CD4-positive, alpha-beta T cell treated with Interleukin-12 subunit alpha and Interleukin-12 subunit beta, for 1 hour (primary cell): ENCODE measurements at regions not wholly inside any gene's neighbourhood (a gene's known extent, or its start where the extent isn't known, plus 50 kb on each side); places are given as distances from the start of the nearest gene placed in this dataset.

ENCODE experiments used
- DNase-seq: peaks from one replicate; pipeline ENCODE4 v3.0.0-alpha.2; 2020

GRCh38 chr3:162764051-162764807 is 1267.6 kb downstream of the OTOL1 start:
- DNase-seq: no peak

GRCh38 chr3:162764808-162765071 is 1268.1 kb downstream of the OTOL1 start:
- DNase-seq: no peak

- no peak for DNase-seq
Measured at GRCh38 chr3:162765524-162765923, 1268.9 kb downstream of the OTOL1 start.

GRCh38 chr3:162769564-162769963 is 1273.0 kb downstream of the OTOL1 start:
- no peak for DNase-seq

- no peak for DNase-seq
Measured at GRCh38 chr3:162770551-162770950, 1273.9 kb downstream of the OTOL1 start.

GRCh38 chr3:162774613-162775100 is 1278.0 kb downstream of the OTOL1 start:
- no peak for DNase-seq

GRCh38 chr3:162776148-162776547 is 1279.5 kb downstream of the OTOL1 start:
- no peak for DNase-seq

- DNase-seq: no peak
Measured at GRCh38 chr3:162777118-162777517, 1280.5 kb downstream of the OTOL1 start.

- DNase-seq: no peak
Measured at GRCh38 chr3:162780313-162780712, 1283.7 kb downstream of the OTOL1 start.

- no peak for DNase-seq
Measured at GRCh38 chr3:162799910-162800309, 1303.3 kb downstream of the OTOL1 start.

GRCh38 chr3:162802228-162802965 is 1305.8 kb downstream of the OTOL1 start:
- DNase-seq: no peak

GRCh38 chr3:162810776-162811175 is 1314.2 kb downstream of the OTOL1 start:
- DNase-seq: no peak

- DNase-seq: no peak
Measured at GRCh38 chr3:162842549-162843216, 1346.1 kb downstream of the OTOL1 start.

- no peak for DNase-seq
Measured at GRCh38 chr3:162845918-162846317, 1349.3 kb downstream of the OTOL1 start.

- DNase-seq: no peak
Measured at GRCh38 chr3:162847511-162847910, 1350.9 kb downstream of the OTOL1 start.

GRCh38 chr3:162863579-162863978 is 1367.0 kb downstream of the OTOL1 start:
- DNase-seq: no peak

GRCh38 chr3:162865466-162865865 is 1368.9 kb downstream of the OTOL1 start:
- no peak for DNase-seq

- no peak for DNase-seq
Measured at GRCh38 chr3:162879021-162879562, 1382.5 kb downstream of the OTOL1 start.

- no peak for DNase-seq
Measured at GRCh38 chr3:162884373-162884772, 1387.8 kb downstream of the OTOL1 start.

GRCh38 chr3:162892921-162893793 is 1396.5 kb downstream of the OTOL1 start:
- DNase-seq: no peak

GRCh38 chr3:162897291-162897690 is 1400.7 kb downstream of the OTOL1 start:
- DNase-seq: no peak

GRCh38 chr3:162932503-162932902 is 1435.9 kb downstream of the OTOL1 start:
- DNase-seq: no peak

- no peak for DNase-seq
Measured at GRCh38 chr3:162933656-162934055, 1437.0 kb downstream of the OTOL1 start.
